Spleen (tissue), 7 donors: ENCODE measurements at regions not wholly inside any gene's neighbourhood (a gene's known extent, or its start where the extent isn't known, plus 50 kb on each side); places are given as distances from the start of the nearest gene placed in this dataset.

ENCODE experiments used
- CTCF ChIP-seq, 11 experiments: fragments of 200-600 bp in 7 of 11; fragments of 450-650 bp in 4 of 11; sonication (generic) in 4 of 11; IDR thresholded peaks in 8 of 11; conservative IDR thresholded peaks in 3 of 11; 1 replicate in 7 of 11; 2 replicates in 4 of 11; pipeline versions ENCODE4 v1.4.0 to v1.8.0; 2016 to 2021; ENCODE audit warnings: antibody characterized with exemption in 11 of 11, inconsistent platforms in 4 of 11, mild to moderate bottlenecking in 1 of 11
- POLR2AphosphoS5 ChIP-seq, 3 donors: sonication (generic); formaldehyde crosslinking; IDR thresholded peaks; one replicate each; pipeline ENCODE4 v1.5.1; 2017; ENCODE audit warnings: antibody characterized with exemption in 3 of 3
- donor health status: DM: no; HTN: no; CAD: no; lungs with moderate emphysema.
- donor health status: DM: no; HTN: no; CAD: no.
- donor health status: DM: no; HTN: no; CAD: no.

GRCh38 chr20:16216227-16216913, 356.9 kb downstream of the KIF16B start:
- TF ChIP-seq CTCF (IDR thresholded peaks at IDR 0.05 in 8 of 11, conservative IDR thresholded peaks at IDR 0.05 in 3 of 11) (no peak), POLR2AphosphoS5 (IDR thresholded peaks at IDR 0.05) (no peak)
